Nephron (organoid): ENCODE measurements at regions not wholly inside any gene's neighbourhood (a gene's known extent, or its start where the extent isn't known, plus 50 kb on each side); places are given as distances from the start of the nearest gene placed in this dataset.
A peak's percentile ranks its signal among the peaks of the same experiment; 100 is the strongest.

Experiments used
- H3K27ac Mint-ChIP-seq, 3 experiments: 2 replicates each; pipeline ENCODE4 v1.8.0; 2020; ENCODE audit warnings: mixed read lengths in 3 of 3, mild to moderate bottlenecking in 2 of 3, moderate library complexity in 1 of 3
- H3K27me3 Mint-ChIP-seq: 2 replicates; pipeline ENCODE4 v1.8.0; 2021; ENCODE audit warnings: low read depth, mild to moderate bottlenecking, moderate library complexity, mixed read lengths
- H3K36me3 Mint-ChIP-seq: 2 replicates; pipeline ENCODE4 v1.8.0; 2020; ENCODE audit warnings: low read depth, mixed read lengths
- H3K4me1 Mint-ChIP-seq: 2 replicates; pipeline ENCODE4 v1.8.0; 2020; ENCODE audit warnings: mixed read lengths
- H3K4me3 Mint-ChIP-seq, 3 experiments: 2 replicates each; pipeline ENCODE4 v1.8.0; 2020; ENCODE audit warnings: mild to moderate bottlenecking in 3 of 3, mixed read lengths in 3 of 3, moderate library complexity in 2 of 3
- H3K9me3 Mint-ChIP-seq: 2 replicates; pipeline ENCODE4 v1.8.0; 2020; ENCODE audit warnings: mixed read lengths
- CTCF ChIP-seq, 3 experiments: fragments of 200-600 bp; sonication (generic); IDR thresholded peaks; one replicate each; pipeline ENCODE4 v1.5.0; 2021; ENCODE audit warnings: antibody characterized with exemption in 3 of 3; ENCODE audit not compliant: unreplicated experiment in 3 of 3

- H3K9me3 Mint-ChIP-seq: peaks cover 3% of the 10 kb centered on the region
- H3K27ac Mint-ChIP-seq: no peak overlapping the region
- no peak for TF ChIP-seq CTCF (IDR thresholded peaks at IDR 0.05; ENCODE audit: unreplicated experiment in 3 of 3)
- H3K36me3 Mint-ChIP-seq: no peaks in the 10 kb centered on the region
- H3K27me3 Mint-ChIP-seq: no peaks in the 10 kb centered on the region
- peaks cover 43% of the 10 kb centered on the region for H3K4me1 Mint-ChIP-seq
- no peak overlapping the region for H3K4me3 Mint-ChIP-seq
Observed at GRCh38 chr1:115452600-115453329, 114.7 kb upstream of the NGF start.

GRCh38 chr1:115450501-115451040 is 112.5 kb upstream of the NGF start:
- no peaks in the 10 kb centered on the region for H3K36me3 Mint-ChIP-seq
- no peak overlapping the region for H3K4me3 Mint-ChIP-seq
- TF ChIP-seq CTCF (IDR thresholded peaks at IDR 0.05; ENCODE audit: unreplicated experiment in 3 of 3): no peak
- peak overlapping the region in 2 of 3 experiments; percentile 71 to 93 for H3K27ac Mint-ChIP-seq
- H3K4me1 Mint-ChIP-seq: peaks cover 30% of the 10 kb centered on the region
- peaks cover 3% of the 10 kb centered on the region for H3K9me3 Mint-ChIP-seq
- no peaks in the 10 kb centered on the region for H3K27me3 Mint-ChIP-seq

GRCh38 chr1:115448282-115449044 is 110.4 kb upstream of the NGF start:
- Mint-ChIP-seq H3K27ac (peak overlapping the region in 1 of 3 experiments; percentile 35), H3K9me3 (peaks cover 3% of the 10 kb centered on the region), H3K4me1 (peaks cover 18% of the 10 kb centered on the region), H3K27me3 (no peaks in the 10 kb centered on the region), H3K36me3 (no peaks in the 10 kb centered on the region), H3K4me3 (no peak overlapping the region)
- no peak for TF ChIP-seq CTCF (IDR thresholded peaks at IDR 0.05; ENCODE audit: unreplicated experiment in 3 of 3)

GRCh38 chr1:115447672-115448071 is 109.6 kb upstream of the NGF start:
- no peak overlapping the region for H3K4me3 Mint-ChIP-seq

GRCh38 chr1:115445090-115445489 is 107.0 kb upstream of the NGF start:
- H3K9me3 Mint-ChIP-seq: peaks cover 2% of the 10 kb centered on the region
- H3K27ac Mint-ChIP-seq: no peak overlapping the region
- H3K36me3 Mint-ChIP-seq: no peaks in the 10 kb centered on the region
- H3K27me3 Mint-ChIP-seq: no peaks in the 10 kb centered on the region
- H3K4me1 Mint-ChIP-seq: peaks cover 16% of the 10 kb centered on the region
- H3K4me3 Mint-ChIP-seq: no peak overlapping the region
- no peak for TF ChIP-seq CTCF (IDR thresholded peaks at IDR 0.05; ENCODE audit: unreplicated experiment in 3 of 3)

More at GRCh38 chr1:115447672-115448071, 109.6 kb upstream of the NGF start:
- Mint-ChIP-seq H3K27ac (peak overlapping the region in 1 of 3 experiments; percentile 35), H3K9me3 (peaks cover 3% of the 10 kb centered on the region), H3K36me3 (no peaks in the 10 kb centered on the region), H3K27me3 (no peaks in the 10 kb centered on the region), H3K4me1 (peaks cover 18% of the 10 kb centered on the region)
- no peak for TF ChIP-seq CTCF (IDR thresholded peaks at IDR 0.05; ENCODE audit: unreplicated experiment in 3 of 3)
